Fibroblast of skin of scalp (primary cell): ENCODE measurements at regions not wholly inside any gene's neighbourhood (a gene's known extent, or its start where the extent isn't known, plus 50 kb on each side); places are given as distances from the start of the nearest gene placed in this dataset.
"Not testable (repeated sequence)": the region's sequence is repeated elsewhere in the genome, so short reads cannot be mapped to it uniquely, and the experiment has no call there.

Source experiments
- DNase-seq: peaks from one replicate; pipeline ENCODE4 v3.0.0-alpha.2; 2013

GRCh38 chr13:82323101-82323500, 1559.2 kb downstream of the SLITRK1 start:
- no peak for DNase-seq

GRCh38 chr13:82305588-82305987, 1576.7 kb downstream of the SLITRK1 start:
- DNase-seq, result no peak

- DNase-seq, result no peak
Observed at GRCh38 chr13:82298106-82298505, 1584.2 kb downstream of the SLITRK1 start.

- no peak for DNase-seq
Observed at GRCh38 chr13:82294226-82294625, 1588.0 kb downstream of the SLITRK1 start.

GRCh38 chr13:82292334-82292733, 1589.9 kb downstream of the SLITRK1 start:
- DNase-seq, result no peak

- no peak for DNase-seq
Observed at GRCh38 chr13:82291852-82292251, 1590.4 kb downstream of the SLITRK1 start.

GRCh38 chr13:82275644-82276043, 1606.6 kb downstream of the SLITRK1 start:
- DNase-seq, result no peak

- DNase-seq, result no peak
Observed at GRCh38 chr13:82259284-82259683, 1623.0 kb downstream of the SLITRK1 start.

GRCh38 chr13:82257790-82258507, 1624.3 kb downstream of the SLITRK1 start:
- no peak for DNase-seq

- no peak for DNase-seq
Observed at GRCh38 chr13:82248762-82249161, 1633.5 kb downstream of the SLITRK1 start.

- no peak for DNase-seq
Observed at GRCh38 chr13:82245860-82246259, 1636.4 kb downstream of the SLITRK1 start.

- DNase-seq, result no peak
Observed at GRCh38 chr13:82224806-82225205, 1657.5 kb downstream of the SLITRK1 start.

- no peak for DNase-seq
Observed at GRCh38 chr13:82221621-82222020, 1660.7 kb downstream of the SLITRK1 start.

GRCh38 chr13:82220641-82221040, 1661.6 kb downstream of the SLITRK1 start:
- DNase-seq, result no peak

- DNase-seq, result no peak
Observed at GRCh38 chr13:82216165-82216564, 1666.1 kb downstream of the SLITRK1 start.

GRCh38 chr13:82214341-82214740, 1667.9 kb downstream of the SLITRK1 start:
- DNase-seq, result no peak

GRCh38 chr13:82206241-82206640, 1676.0 kb downstream of the SLITRK1 start:
- DNase-seq, result no peak

GRCh38 chr13:82202398-82202797, 1679.9 kb downstream of the SLITRK1 start:
- DNase-seq, result no peak

- DNase-seq, result no peak
Observed at GRCh38 chr13:82196087-82196486, 1686.2 kb downstream of the SLITRK1 start.

GRCh38 chr13:82187227-82187626, 1695.0 kb downstream of the SLITRK1 start:
- no peak for DNase-seq

- DNase-seq, result no peak
Observed at GRCh38 chr13:82176751-82177150, 1705.5 kb downstream of the SLITRK1 start.

GRCh38 chr13:82165396-82166174, 1716.7 kb downstream of the SLITRK1 start:
- DNase-seq, result no peak

GRCh38 chr13:82164780-82165395, 1717.4 kb downstream of the SLITRK1 start:
- not testable (repeated sequence) for DNase-seq

GRCh38 chr13:82147526-82147925, 1734.7 kb downstream of the SLITRK1 start:
- DNase-seq, result no peak
